IMR-90 (cell line): ENCODE measurements at regions not wholly inside any gene's neighbourhood (a gene's known extent, or its start where the extent isn't known, plus 50 kb on each side); places are given as distances from the start of the nearest gene placed in this dataset.

Experiments used
- ATAC-seq: fragments of 200-7000 bp; cut with Tn5 transposase; 2 replicates; pipeline ENCODE4 v1.9.1; 2020; ENCODE audit warnings: low read depth, mild to moderate bottlenecking, moderate library complexity
- BruUV-seq: library from RNA; stranded (reverse); fragments of 400-500 nt; replicated peaks from 2 replicates; lab custom pipeline; 2021; lab: Mats Ljungman, UMichigan
- CTCF ChIA-PET: fragments of 300-600 bp; formaldehyde crosslinking; extraction: SDS; loops from one replicate; lab custom pipeline; 2021; ENCODE audit warnings: antibody characterized with exemption; lab: Yijun Ruan, JAX
- POLR2A ChIA-PET: fragments of 300-600 bp; sonication (Branson Sonifier 250); formaldehyde crosslinking; loops from one replicate; lab custom pipeline; 2022; ENCODE audit warnings: antibody characterized with exemption; ENCODE audit not compliant: unreplicated experiment; lab: Charles Lee
- DNase-seq: peaks from one replicate; pipeline ENCODE4 v3.0.0; 2013
- H2AFZ ChIP-seq: replicated peaks from 2 replicates; pipeline ENCODE3; 2013; ENCODE audit warnings: low read length, mild to moderate bottlenecking; ENCODE audit not compliant: poor library complexity
- H2AK5ac ChIP-seq: 2 replicates; pipeline ENCODE4 v1.6.1; 2013; ENCODE audit warnings: low read depth, low read length, inconsistent platforms
- H2AK9ac ChIP-seq: replicated peaks from 2 replicates; pipeline ENCODE3; 2013; ENCODE audit warnings: mild to moderate bottlenecking, low read depth, low read length, moderate library complexity; ENCODE audit not compliant: poor library complexity
- H2BK120ac ChIP-seq: 2 replicates; pipeline ENCODE4 v1.6.1; 2013; ENCODE audit warnings: low read depth, low read length, inconsistent platforms
- H2BK15ac ChIP-seq: 3 replicates; pipeline ENCODE4 v1.6.1; 2013; ENCODE audit warnings: low read depth, low read length, inconsistent platforms
- H2BK20ac ChIP-seq: 2 replicates; pipeline ENCODE4 v1.6.1; 2013; ENCODE audit warnings: low read depth, mild to moderate bottlenecking, inconsistent platforms, low read length, moderate library complexity
- H2BK5ac ChIP-seq: 2 replicates; pipeline ENCODE4 v1.6.1; 2013; ENCODE audit warnings: mild to moderate bottlenecking, low read depth, low read length, inconsistent platforms; ENCODE audit not compliant: poor library complexity, severe bottlenecking
- H3K14ac ChIP-seq: replicated peaks from 2 replicates; pipeline ENCODE4 v1.6.1; 2013; ENCODE audit warnings: low read depth, low read length, inconsistent platforms
- H3K18ac ChIP-seq: 2 replicates; pipeline ENCODE4 v1.6.1; 2013; ENCODE audit warnings: low read depth, low read length, control low read depth
- H3K23ac ChIP-seq: 2 replicates; pipeline ENCODE4 v1.6.1; 2013; ENCODE audit warnings: low read depth, low read length, inconsistent platforms
- H3K27ac ChIP-seq: 2 replicates; pipeline ENCODE4 v1.5.1; 2013; ENCODE audit warnings: mild to moderate bottlenecking, control low read depth, low read length; ENCODE audit not compliant: insufficient read depth
- H3K27me3 ChIP-seq: 2 replicates; pipeline ENCODE4 v1.6.1; 2013; ENCODE audit warnings: low read length; ENCODE audit not compliant: control insufficient read depth, insufficient read depth
- H3K36me3 ChIP-seq: 2 replicates; pipeline ENCODE4 v1.6.1; 2013; ENCODE audit warnings: low read length, mixed read lengths; ENCODE audit not compliant: control insufficient read depth, insufficient read depth
- H3K4ac ChIP-seq: 2 replicates; pipeline ENCODE4 v1.6.1; 2013; ENCODE audit warnings: low read depth, low read length, inconsistent platforms
- H3K4me1 ChIP-seq: 2 replicates; pipeline ENCODE4 v1.6.1; 2013; ENCODE audit warnings: low read length, mixed read lengths; ENCODE audit not compliant: control insufficient read depth, insufficient read depth
- H3K4me2 ChIP-seq: 2 replicates; pipeline ENCODE4 v1.6.1; 2013; ENCODE audit warnings: low read depth, mild to moderate bottlenecking, control low read depth, low read length, moderate library complexity
- H3K4me3 ChIP-seq: 2 replicates; pipeline ENCODE4 v1.5.1; 2013; ENCODE audit warnings: low read depth, mild to moderate bottlenecking, control low read depth, low read length, moderate library complexity; ENCODE audit not compliant: insufficient read depth
- H3K56ac ChIP-seq: 2 replicates; pipeline ENCODE4 v1.6.1; 2013; ENCODE audit warnings: low read length, inconsistent platforms; ENCODE audit not compliant: insufficient read depth; ENCODE audit errors: extremely low read depth
- H3K79me1 ChIP-seq, 2 experiments: 2 replicates each; pipeline ENCODE4 v1.6.1; 2013; ENCODE audit warnings: low read length in 2 of 2, inconsistent platforms in 1 of 2, low read depth in 1 of 2
- H3K9ac ChIP-seq: 2 replicates; pipeline ENCODE4 v1.6.1; 2013; ENCODE audit warnings: low read depth, low read length, control low read depth
- H3K9me1 ChIP-seq: 2 replicates; pipeline ENCODE4 v1.6.1; 2013; ENCODE audit warnings: low read length, inconsistent platforms; ENCODE audit not compliant: insufficient read depth
- H3K9me3 ChIP-seq: 2 replicates; pipeline ENCODE4 v1.6.1; 2013; ENCODE audit warnings: low read length; ENCODE audit not compliant: control insufficient read depth, insufficient read depth
- H4K20me1 ChIP-seq: 2 replicates; pipeline ENCODE4 v1.6.1; 2013; ENCODE audit warnings: low read length, inconsistent platforms; ENCODE audit not compliant: insufficient read depth
- H4K5ac ChIP-seq: 2 replicates; pipeline ENCODE4 v1.6.1; 2013; ENCODE audit warnings: mild to moderate bottlenecking, low read depth, low read length, control low read depth
- H4K8ac ChIP-seq, 2 experiments: 2 replicates each; pipeline ENCODE4 v1.6.1; 2013; ENCODE audit warnings: low read depth in 2 of 2, low read length in 2 of 2, control low read depth in 1 of 2, inconsistent platforms in 1 of 2
- H4K91ac ChIP-seq: 2 replicates; pipeline ENCODE4 v1.6.1; 2013; ENCODE audit warnings: low read depth, low read length, inconsistent platforms; ENCODE audit not compliant: insufficient read depth
- BHLHE40 ChIP-seq: fragments of 150-350 bp; IDR thresholded peaks from 2 replicates; pipeline ENCODE4 v1.6.1; 2016; ENCODE audit warnings: mild to moderate bottlenecking, low read depth, low read length
- CEBPB ChIP-seq: IDR thresholded peaks from 2 replicates; pipeline ENCODE4 v1.6.1; 2012; ENCODE audit warnings: low read depth, low read length, improper control_type of control experiment
- CHD1 ChIP-seq: IDR thresholded peaks from 2 replicates; pipeline ENCODE4 v1.6.1; 2012; ENCODE audit warnings: low read depth, low read length, improper control_type of control experiment
- ELK1 ChIP-seq: fragments of 150-350 bp; IDR thresholded peaks from 2 replicates; pipeline ENCODE4 v1.6.1; 2016; ENCODE audit warnings: low read depth, mild to moderate bottlenecking, low read length, moderate library complexity, borderline replicate concordance
- FOS ChIP-seq: fragments of 150-350 bp; IDR thresholded peaks from 2 replicates; pipeline ENCODE4 v1.6.1; 2016; ENCODE audit warnings: low read depth, low read length
- MAFK ChIP-seq: IDR thresholded peaks from 2 replicates; pipeline ENCODE4 v1.6.1; 2012; ENCODE audit warnings: low read depth, low read length, improper control_type of control experiment
- MAZ ChIP-seq: IDR thresholded peaks from 2 replicates; pipeline ENCODE4 v1.6.1; 2012; ENCODE audit warnings: low read depth, mild to moderate bottlenecking, low read length, improper control_type of control experiment, moderate library complexity, borderline replicate concordance
- MXI1 ChIP-seq: IDR thresholded peaks from 2 replicates; pipeline ENCODE4 v1.6.1; 2012; ENCODE audit warnings: low read depth, mild to moderate bottlenecking, low read length, moderate library complexity, borderline replicate concordance
- NFE2L2 ChIP-seq: fragments of 150-350 bp; IDR thresholded peaks from 2 replicates; pipeline ENCODE4 v1.6.1; 2016; ENCODE audit warnings: low read depth, mild to moderate bottlenecking, low read length
- POLR2A ChIP-seq: IDR thresholded peaks from 2 replicates; pipeline ENCODE4 v1.6.1; 2012; ENCODE audit warnings: mild to moderate bottlenecking, low read depth, low read length
- RAD21 ChIP-seq: IDR thresholded peaks from 2 replicates; pipeline ENCODE4 v1.6.1; 2012; ENCODE audit warnings: low read length, improper control_type of control experiment
- RCOR1 ChIP-seq: IDR thresholded peaks from 2 replicates; pipeline ENCODE4 v1.6.1; 2012; ENCODE audit warnings: mild to moderate bottlenecking, low read length, improper control_type of control experiment; ENCODE audit not compliant: insufficient replicate concordance
- RFX5 ChIP-seq: IDR thresholded peaks from 2 replicates; pipeline ENCODE4 v1.8.0; 2012; ENCODE audit warnings: low read depth, mild to moderate bottlenecking, low read length, moderate library complexity
- SMC3 ChIP-seq: fragments of 150-350 bp; IDR thresholded peaks from 2 replicates; pipeline ENCODE4 v1.6.1; 2016; ENCODE audit warnings: low read depth, mild to moderate bottlenecking, antibody characterized with exemption, low read length, moderate library complexity
- WGBS, 2 experiments: methylation state at CpG; one replicate each; pipeline versions ENCODE4 v1.1.5 to v1.1.7; 2013; ENCODE audit warnings: missing lambda C conversion rate in 2 of 2; ENCODE audit not compliant: insufficient read length in 1 of 2; ENCODE audit errors: extremely low coverage in 2 of 2; 5-methylcytosine and 5-hydroxymethylcytosine counted together
- dilution Hi-C: fragments of 300-500 bp; cut with HindIII; formaldehyde crosslinking; loops from one replicate; pipeline ENCODE4 v1.14.3; 2018; ENCODE audit warnings: low sequenced_read_pairs; ENCODE audit not compliant: unreplicated experiment
- in situ Hi-C: fragments of 300-500 bp; cut with MboI; formaldehyde crosslinking; loops from 3 replicates; pipeline ENCODE4 v1.14.3; 2019; ENCODE audit warnings: low sequenced_read_pairs, inconsistent platforms, mixed read lengths
- intact Hi-C: fragments of 100-400 bp; cut with micrococcal nuclease; formaldehyde crosslinking; loops from 2 replicates; pipeline ENCODE4 v1.10.0; 2022
- TF ChIP-seq, protein P1 (sequence below): fragments of 150-350 bp; IDR thresholded peaks from 2 replicates; pipeline ENCODE4 v1.6.1; 2017; ENCODE audit warnings: mild to moderate bottlenecking, antibody characterized with exemption, low read length, low read depth
- TF ChIP-seq, protein P2 (sequence below): conservative IDR thresholded peaks from 2 replicates; pipeline ENCODE4 v1.5.1; 2012; ENCODE audit warnings: mild to moderate bottlenecking, low read depth, low read length, improper control_type of control experiment

GRCh38 chr3:118713502-118714207 is 321.0 kb downstream of the IGSF11 start:
- Histone ChIP-seq H2BK5ac (no peak overlapping the region), H3K9me1 (no peaks in the 10 kb centered on the region), H3K14ac (no peak overlapping the region), H4K5ac (no peak overlapping the region), H2BK120ac (no peak overlapping the region), H3K56ac (no peak overlapping the region), H3K9ac (no peak overlapping the region), H3K4me3 (no peak overlapping the region), H4K91ac (no peak overlapping the region), H3K4me1 (no peaks in the 10 kb centered on the region), H3K79me1 (no peaks in the 10 kb centered on the region), H2BK15ac (no peak overlapping the region), H4K20me1 (no peaks in the 10 kb centered on the region), H3K27me3 (no peaks in the 10 kb centered on the region), H3K23ac (no peak overlapping the region), H3K4ac (no peak overlapping the region), H2AK5ac (no peak overlapping the region), H2AK9ac (no peak overlapping the region), H3K9me3 (no peaks in the 10 kb centered on the region), H2AFZ (no peak overlapping the region), H3K4me2 (no peak overlapping the region), H3K18ac (no peak overlapping the region), H3K27ac (no peak overlapping the region), H3K36me3 (no peaks in the 10 kb centered on the region), H4K8ac (no peak overlapping the region), H2BK20ac (no peak overlapping the region)
- ChIA-PET POLR2A (no interaction called here), CTCF (no interaction called here)
- in situ Hi-C loops: no loop called here
- dilution Hi-C loops: no loop called here
- no CpG with 5 or more reads among the region's 3 CpGs for WGBS, 2 experiments
- BruUV-seq: no TSS peak
- TF ChIP-seq POLR2A: no peak
- no peak for TF ChIP-seq MAZ
- TF ChIP-seq CEBPB: no peak
- TF ChIP-seq BHLHE40: no peak
- TF ChIP-seq CHD1: no peak
- no peak for TF ChIP-seq MXI1
- no peak for TF ChIP-seq RFX5
- TF ChIP-seq NFE2L2: no peak
- TF ChIP-seq, protein P1, sequence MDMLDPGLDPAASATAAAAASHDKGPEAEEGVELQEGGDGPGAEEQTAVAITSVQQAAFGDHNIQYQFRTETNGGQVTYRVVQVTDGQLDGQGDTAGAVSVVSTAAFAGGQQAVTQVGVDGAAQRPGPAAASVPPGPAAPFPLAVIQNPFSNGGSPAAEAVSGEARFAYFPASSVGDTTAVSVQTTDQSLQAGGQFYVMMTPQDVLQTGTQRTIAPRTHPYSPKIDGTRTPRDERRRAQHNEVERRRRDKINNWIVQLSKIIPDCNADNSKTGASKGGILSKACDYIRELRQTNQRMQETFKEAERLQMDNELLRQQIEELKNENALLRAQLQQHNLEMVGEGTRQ: no peak
- TF ChIP-seq RAD21: no peak
- TF ChIP-seq, protein P2, sequence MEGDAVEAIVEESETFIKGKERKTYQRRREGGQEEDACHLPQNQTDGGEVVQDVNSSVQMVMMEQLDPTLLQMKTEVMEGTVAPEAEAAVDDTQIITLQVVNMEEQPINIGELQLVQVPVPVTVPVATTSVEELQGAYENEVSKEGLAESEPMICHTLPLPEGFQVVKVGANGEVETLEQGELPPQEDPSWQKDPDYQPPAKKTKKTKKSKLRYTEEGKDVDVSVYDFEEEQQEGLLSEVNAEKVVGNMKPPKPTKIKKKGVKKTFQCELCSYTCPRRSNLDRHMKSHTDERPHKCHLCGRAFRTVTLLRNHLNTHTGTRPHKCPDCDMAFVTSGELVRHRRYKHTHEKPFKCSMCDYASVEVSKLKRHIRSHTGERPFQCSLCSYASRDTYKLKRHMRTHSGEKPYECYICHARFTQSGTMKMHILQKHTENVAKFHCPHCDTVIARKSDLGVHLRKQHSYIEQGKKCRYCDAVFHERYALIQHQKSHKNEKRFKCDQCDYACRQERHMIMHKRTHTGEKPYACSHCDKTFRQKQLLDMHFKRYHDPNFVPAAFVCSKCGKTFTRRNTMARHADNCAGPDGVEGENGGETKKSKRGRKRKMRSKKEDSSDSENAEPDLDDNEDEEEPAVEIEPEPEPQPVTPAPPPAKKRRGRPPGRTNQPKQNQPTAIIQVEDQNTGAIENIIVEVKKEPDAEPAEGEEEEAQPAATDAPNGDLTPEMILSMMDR: no peak
- no peak for TF ChIP-seq SMC3
- TF ChIP-seq RCOR1: no peak
- no peak for TF ChIP-seq ELK1
- no peak for TF ChIP-seq FOS
- TF ChIP-seq MAFK: no peak
- intact Hi-C loops: no loop called here
- ATAC-seq (no peak), DNase-seq (no peak)
